ENCODE measurements at regions not wholly inside any gene's neighbourhood (a gene's known extent, or its start where the extent isn't known, plus 50 kb on each side); places are given as distances from the start of the nearest gene placed in this dataset.

GRCh38 chr7:46705386-46706255 is 784.5 kb upstream of the IGFBP3 start (continued):
- TF ChIP-seq CTBP2 (IDR thresholded peaks at IDR 0.05; ENCODE audit: borderline replicate concordance, insufficient read depth, insufficient read length, low read length) (no peak), CBX8 (IDR thresholded peaks at IDR 0.05; ENCODE audit: borderline replicate concordance, low read depth, low read length) (no peak), GTF2F1 (IDR thresholded peaks at IDR 0.05; ENCODE audit: borderline replicate concordance, low read depth, low read length) (no peak)

Measured in H1 (cell line).